SH-SY5Y (cell line): ENCODE measurements at regions not wholly inside any gene's neighbourhood (a gene's known extent, or its start where the extent isn't known, plus 50 kb on each side); places are given as distances from the start of the nearest gene placed in this dataset.

Experiments
- GATA2 ChIP-seq: IDR thresholded peaks from 2 replicates; pipeline ENCODE4 v1.6.1; 2011; ENCODE audit warnings: mild to moderate bottlenecking, low read depth, low read length
- GATA3 ChIP-seq: IDR thresholded peaks from 2 replicates; pipeline ENCODE4 v1.6.1; 2011; ENCODE audit warnings: low read depth, mild to moderate bottlenecking, low read length, moderate library complexity

DNA sequence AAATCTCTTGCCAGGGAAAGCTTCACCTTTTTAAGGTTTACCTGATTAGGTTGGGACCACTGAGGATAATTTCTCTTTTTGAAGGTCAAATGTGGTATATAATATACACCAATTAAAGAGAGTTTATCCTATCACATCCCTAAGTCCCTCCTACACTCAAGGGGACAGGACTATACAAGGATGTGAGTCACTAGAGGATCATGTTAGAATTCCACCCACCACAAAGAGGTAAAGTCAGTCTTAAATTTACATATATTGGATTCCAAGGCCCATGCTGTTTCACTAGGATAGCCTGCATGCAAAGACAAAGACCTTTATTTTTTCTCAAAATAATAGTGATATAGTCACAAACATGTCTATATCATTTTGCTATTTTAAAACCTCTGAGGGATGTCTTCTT is 164.4 kb downstream of the GIPC2 start:
- no peak for TF ChIP-seq GATA3
- TF ChIP-seq GATA2, result no peak

DNA sequence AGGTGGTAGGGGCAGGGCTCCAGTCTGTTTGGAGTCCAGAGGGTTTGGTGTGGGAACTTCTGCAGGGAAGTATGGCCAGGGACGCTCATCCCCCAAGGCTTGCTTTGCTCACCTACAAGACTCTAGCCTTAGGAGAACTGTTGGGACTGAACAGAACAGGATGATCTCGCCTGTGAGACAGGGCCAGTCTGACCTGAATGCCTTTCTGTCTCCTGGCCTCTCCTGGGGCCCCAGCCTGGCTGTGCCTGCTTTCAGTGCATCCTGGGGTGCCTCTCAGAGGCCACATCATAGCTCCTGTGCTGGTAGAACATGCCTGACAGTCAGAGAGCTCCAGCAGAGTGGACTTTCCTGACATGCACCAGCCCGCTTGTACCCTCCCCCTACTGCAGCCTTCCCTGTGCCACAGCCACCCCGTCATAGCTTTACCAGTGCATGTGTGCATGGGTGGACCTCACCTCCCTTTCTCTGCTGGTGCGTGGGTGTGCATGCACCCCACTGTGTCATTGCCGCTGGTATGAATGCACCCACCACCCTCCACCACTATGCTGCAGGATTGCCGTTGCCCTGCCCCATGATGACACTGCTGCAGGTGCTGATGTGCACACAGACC is 165.8 kb downstream of the GIPC2 start:
- TF ChIP-seq GATA2, result no peak
- no peak for TF ChIP-seq GATA3

DNA sequence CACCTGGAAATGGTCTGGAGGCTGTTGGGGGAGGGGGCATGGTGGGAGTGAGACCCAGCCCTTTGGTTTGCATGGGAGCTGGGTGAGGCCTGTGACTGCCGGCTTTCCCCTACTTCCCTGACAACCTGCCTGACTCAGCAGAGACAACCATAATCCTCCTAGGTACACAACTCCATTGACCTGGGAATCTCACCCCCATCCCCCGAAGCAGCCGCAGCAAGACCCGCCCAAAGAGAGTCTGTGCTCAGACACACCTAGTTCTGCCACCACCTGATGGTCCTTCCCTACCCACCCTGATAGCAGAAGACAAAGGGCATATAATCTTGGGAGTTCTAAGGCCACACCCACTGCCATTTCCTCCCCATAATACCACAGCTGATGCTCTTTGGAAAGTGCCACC is 168.6 kb downstream of the GIPC2 start:
- TF ChIP-seq GATA2 (no peak), GATA3 (no peak)

DNA sequence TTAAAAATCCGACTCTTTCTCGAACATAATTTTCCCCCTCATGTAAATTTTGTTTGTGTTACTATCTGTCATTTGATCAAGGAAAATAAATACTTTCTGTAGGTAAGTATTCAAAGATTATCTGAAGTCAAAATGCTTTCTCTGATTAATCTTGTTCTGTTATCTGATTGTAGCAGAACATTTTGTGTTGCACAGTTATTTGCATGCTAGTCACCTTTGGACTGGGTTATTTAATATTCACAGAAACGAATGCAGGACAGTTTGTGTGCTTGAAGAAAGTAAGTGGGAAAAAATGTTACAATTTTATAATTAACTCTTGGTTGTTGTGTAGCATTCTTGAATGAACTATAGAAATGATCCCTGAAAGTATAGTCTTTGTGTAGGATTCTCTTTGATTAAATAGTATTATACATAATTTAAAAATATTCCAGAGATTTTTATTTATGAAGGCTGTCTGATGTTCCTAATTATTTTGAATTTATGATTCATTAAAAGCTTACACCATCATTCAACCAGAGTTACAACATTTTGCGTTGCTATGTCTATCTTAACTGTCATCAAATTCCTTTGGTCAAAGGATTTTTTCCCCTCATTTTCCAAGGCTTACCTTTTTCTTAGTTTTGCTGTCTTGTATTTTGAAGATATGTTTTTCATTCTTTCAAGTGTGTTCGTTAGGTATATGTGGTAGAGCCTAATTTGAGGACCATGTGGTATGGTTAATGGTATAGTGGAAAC is 176.6 kb downstream of the GIPC2 start:
- TF ChIP-seq GATA3, result no peak
- no peak for TF ChIP-seq GATA2

DNA sequence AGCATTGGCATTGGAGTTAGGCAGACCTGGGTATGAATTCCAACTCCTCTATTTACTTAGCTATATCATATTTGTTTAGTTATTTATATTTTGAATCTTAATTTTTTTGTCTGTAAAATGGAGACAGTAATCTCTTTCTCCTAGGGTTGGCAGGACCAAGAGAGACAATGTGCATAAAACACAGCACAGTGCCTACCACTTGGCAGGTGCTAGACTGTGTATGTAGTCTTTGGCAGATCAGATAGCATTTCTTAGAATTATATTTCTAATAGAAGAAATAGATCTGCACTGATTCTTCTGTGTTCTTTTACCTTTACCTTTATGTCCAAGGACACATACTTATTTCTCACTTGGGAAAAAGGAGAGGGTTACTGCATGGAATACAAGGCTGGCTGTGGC is 177.2 kb downstream of the GIPC2 start:
- TF ChIP-seq GATA3 (no peak), GATA2 (no peak)

DNA sequence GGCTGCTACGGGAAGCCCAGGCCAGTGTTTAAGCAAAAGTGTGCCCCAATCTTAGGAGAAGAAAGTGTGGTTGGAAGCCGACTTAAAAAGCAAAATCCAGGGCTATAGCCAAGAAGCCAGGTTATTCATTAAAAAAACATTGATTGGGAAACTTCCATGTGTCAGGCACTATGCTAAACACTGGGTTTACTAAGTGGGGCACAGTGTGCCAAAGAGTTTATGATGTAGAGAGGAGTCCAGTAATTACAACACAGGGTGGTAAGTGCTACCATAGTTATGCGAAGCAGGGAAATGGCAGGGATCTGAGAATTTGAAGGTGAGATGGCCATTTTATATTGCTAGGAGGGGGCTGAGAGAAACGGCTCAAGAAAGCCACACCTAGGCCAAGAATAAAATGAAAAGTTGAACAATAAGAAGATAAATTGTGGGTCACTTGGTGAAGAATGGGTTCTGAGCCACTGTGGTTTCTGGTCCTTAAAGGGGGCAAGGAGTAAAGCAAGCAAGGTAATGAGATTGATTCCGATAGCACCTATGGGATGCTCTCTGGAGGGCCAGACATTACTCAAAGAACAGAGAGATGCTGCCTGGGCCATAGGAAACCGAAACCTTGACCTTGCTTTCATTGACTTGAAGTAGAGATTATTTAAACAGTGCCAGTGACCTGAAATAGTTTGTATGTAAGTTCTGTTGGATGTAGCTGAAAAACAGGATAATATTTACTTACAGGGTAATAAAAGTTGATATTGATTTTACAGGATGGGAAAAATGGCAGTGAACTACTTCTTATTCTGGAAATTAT is 177.8 kb downstream of the GIPC2 start:
- TF ChIP-seq GATA2, result no peak
- TF ChIP-seq GATA3, result no peak

DNA sequence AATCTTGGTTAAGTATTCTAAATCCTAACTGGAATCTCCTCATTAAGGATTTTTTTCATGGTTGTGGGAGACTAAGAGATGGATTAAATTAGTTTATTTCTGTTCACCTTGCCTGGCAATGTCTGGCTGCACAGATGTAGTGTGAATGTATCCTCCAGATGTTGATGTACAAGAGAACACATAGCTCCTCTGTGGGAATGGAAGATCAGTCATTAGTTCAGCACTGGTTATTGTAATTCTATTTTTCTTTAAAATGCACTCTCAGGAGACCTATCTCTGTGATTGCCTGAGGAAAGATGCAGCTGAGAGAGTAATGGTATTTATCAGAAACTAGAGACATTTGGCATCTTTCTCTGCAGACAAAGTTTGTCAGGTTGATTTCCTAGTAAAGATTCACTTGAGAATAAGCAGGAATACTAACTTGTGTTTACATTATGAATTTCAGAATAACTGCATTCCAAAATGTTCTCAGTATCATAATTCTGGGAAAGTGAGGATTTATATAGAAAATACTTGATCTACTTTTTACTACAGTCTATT is 178.6 kb downstream of the GIPC2 start:
- TF ChIP-seq GATA3, result no peak
- TF ChIP-seq GATA2, result no peak

DNA sequence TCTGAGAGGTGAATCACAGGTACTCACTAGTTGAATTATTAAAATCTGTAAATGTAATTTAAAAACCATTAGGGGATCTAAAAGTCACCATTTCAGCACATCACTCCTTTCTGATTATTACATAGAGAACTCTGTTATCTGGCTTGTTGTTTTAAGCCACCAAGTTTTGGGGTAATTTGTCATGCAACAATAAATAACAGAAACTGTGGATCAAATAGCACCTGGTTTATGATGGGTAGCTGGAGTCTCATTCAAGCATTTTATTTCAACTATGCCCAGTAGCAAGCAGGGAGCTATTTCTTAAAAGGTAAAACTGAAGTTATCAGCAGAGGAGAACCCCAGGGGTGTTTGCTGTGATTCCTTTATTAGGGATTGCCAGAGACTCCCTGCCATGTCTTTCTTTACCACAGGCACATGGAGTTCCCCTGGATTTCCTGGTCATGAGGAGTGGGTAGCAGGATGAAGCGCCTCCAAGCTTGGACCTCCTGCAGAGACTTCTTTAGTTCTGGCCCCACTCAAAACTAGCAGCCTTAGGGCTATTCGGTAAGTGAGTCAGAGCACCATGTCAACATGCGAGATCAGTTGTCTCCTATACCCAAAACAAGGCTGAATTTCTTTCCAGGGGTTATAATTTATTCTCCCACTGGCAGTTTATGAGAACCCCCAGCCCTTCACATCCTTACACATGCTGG is 179.2 kb downstream of the GIPC2 start:
- TF ChIP-seq GATA2, result no peak
- no peak for TF ChIP-seq GATA3

DNA sequence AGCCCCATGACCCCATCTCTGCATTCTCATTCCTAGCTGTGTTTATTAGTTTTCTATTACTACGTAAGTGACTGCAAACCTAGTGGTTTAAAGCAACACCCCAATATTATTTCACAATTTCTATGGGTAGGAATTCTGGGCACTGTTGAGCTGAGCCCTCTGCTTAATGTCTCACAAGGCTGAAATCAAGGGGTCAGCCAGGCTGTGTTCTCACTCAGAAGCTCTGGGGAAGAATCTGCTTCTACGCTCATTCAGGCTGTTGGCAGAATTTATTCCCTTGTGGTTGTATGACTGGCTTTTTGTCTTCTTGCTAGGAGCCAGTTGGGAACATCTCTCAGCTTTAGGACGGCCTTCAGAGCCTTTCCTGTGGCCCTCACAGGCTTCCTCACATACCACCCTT is 181.0 kb downstream of the GIPC2 start:
- TF ChIP-seq GATA2, result no peak
- TF ChIP-seq GATA3, result no peak

DNA sequence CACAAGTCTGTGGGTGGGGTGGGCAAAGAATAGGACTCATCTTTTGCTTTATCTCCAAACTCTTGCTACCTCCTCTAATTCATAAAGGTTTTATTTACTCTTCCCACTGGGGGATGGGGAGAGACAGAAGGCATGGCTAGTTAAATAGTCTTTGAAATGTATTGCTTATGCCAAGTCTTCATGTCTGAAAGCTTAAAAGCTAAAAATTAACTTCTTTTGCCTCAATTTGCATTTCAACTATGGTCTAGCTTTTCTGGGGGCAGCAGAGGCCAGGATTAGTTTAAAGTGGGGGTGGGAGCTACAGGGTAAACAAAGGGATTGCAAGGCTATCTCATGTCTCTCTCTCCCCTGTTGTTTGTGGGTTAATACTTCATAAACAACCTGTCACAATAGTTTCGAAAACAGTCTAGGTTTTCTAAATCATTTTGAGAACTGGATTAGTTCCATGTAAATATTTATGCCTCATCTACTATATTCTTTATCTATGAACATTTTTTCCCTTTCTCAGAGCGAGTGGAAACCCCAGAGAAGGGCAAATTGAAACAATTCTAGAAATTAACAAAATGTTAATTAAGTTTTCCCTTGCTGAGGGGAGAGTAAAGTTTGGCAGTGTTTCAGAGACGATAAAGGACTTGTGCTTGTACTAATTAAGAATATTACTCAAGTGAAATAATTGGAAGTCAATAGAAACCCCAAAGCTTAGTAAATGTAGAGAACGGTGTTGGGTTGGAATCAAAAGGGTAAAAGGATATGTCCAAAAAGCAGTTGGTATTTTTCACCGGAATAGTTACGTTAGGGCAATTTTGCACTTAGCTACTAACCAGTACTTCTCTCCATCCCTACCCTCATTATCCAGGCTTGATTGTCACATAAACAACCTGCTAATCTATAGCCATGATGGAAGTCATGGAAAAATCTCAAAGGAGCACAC is 182.2 kb downstream of the GIPC2 start:
- no peak for TF ChIP-seq GATA2
- no peak for TF ChIP-seq GATA3

DNA sequence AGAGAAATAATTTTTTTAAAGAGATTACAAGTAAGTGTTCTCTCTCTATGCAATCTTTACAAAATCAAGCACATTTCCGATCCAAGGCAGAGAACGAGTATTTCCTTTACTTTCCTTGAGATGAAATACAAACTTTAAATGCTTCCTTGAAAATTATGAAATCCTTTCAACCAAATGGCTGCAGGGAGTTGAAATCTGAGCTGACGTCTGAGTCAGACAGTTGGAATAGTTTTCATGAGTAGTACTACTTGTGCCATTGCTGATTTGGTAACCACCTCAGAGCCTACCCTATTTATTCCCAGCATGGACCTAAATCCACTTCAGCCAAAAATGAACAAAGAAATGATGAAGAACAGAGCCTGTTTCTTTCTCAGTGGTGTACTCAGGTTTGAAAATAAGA is 183.6 kb downstream of the GIPC2 start:
- TF ChIP-seq GATA3 (no peak), GATA2 (no peak)

DNA sequence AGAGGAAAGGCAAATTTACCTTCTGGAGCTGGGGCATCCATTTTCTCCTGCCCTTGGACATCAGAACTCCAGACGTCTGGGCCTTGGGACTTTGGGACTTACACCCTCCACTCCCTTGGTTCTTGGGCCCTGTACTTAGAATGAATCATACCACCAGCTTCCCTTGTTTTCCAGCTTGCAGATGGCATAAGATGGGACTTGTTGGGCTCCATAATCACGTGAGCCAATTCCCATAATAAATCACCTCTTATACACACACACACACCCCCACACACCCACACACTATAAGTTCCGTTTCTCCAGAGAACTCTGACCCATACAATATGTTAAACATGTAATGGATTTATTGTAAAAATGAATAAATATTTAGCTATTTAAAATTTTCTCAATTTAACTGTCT is 185.7 kb downstream of the GIPC2 start:
- TF ChIP-seq GATA3, result no peak
- no peak for TF ChIP-seq GATA2

DNA sequence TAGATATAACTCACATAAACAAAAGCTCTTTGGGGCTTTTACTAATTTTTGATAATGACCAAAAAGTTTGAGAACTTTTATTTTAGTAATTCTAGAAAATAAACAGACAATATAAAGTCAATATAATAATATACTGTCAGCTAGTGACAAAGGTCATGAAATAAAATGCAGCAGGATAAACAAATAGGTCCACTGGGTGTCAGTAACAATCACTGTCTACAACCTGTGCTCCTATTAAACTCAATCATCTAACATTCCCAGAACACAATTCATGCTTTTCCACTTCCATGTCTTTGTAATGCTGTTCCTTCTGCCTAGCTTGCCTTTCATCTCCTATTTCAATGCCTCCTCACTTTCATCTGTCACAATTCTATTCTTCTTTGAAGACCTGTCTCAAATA is 186.1 kb downstream of the GIPC2 start:
- no peak for TF ChIP-seq GATA3
- no peak for TF ChIP-seq GATA2
